Ascending aorta (tissue), 2 donors: ENCODE measurements at regions not wholly inside any gene's neighbourhood (a gene's known extent, or its start where the extent isn't known, plus 50 kb on each side); places are given as distances from the start of the nearest gene placed in this dataset.
"Not testable (repeated sequence)": the region's sequence is repeated elsewhere in the genome, so short reads cannot be mapped to it uniquely, and the experiment has no call there.

Experiments used
- DNase-seq, 2 donors: peaks; one replicate each; pipeline ENCODE4 v3.0.0-alpha.2; 2019; ENCODE audit warnings: low spot score in 2 of 2
- H3K27ac ChIP-seq, 2 donors: fragments of 200-600 bp; sonication (generic); one replicate each; pipeline ENCODE4 v1.5.1; 2016 to 2017; ENCODE audit warnings: mild to moderate bottlenecking in 1 of 2
- H3K27me3 ChIP-seq: fragments of 200-600 bp; sonication (generic); one replicate; pipeline ENCODE4 v1.5.1; 2017
- H3K36me3 ChIP-seq, 2 donors: fragments of 200-600 bp; sonication (generic); one replicate each; pipeline ENCODE4 v1.5.1; 2016
- H3K4me1 ChIP-seq, 2 donors: fragments of 200-600 bp; sonication (generic); one replicate each; pipeline ENCODE4 v1.5.1; 2016 to 2017; ENCODE audit warnings: mild to moderate bottlenecking in 1 of 2
- H3K4me3 ChIP-seq, 2 donors: fragments of 200-600 bp; sonication (generic); one replicate each; pipeline ENCODE4 v1.5.1; 2016 to 2017; ENCODE audit warnings: mild to moderate bottlenecking in 1 of 2
- H3K9me3 ChIP-seq, 2 donors: fragments of 200-600 bp; sonication (generic); one replicate each; pipeline ENCODE4 v1.5.1; 2016
- intact Hi-C: fragments of 100-400 bp; cut with DNase I; formaldehyde crosslinking; loops from one replicate; pipeline ENCODE4 v1.15.1; 2023
- TF ChIP-seq, protein P1 (sequence below), 3 experiments: fragments of 200-600 bp in 2 of 3; fragments of 450-650 bp in 1 of 3; sonication (generic) in 2 of 3; IDR thresholded peaks; one replicate each; pipeline ENCODE4 v1.5.1; 2016 to 2019; ENCODE audit warnings: antibody characterized with exemption in 3 of 3, mild to moderate bottlenecking in 1 of 3, moderate library complexity in 1 of 3

DNA sequence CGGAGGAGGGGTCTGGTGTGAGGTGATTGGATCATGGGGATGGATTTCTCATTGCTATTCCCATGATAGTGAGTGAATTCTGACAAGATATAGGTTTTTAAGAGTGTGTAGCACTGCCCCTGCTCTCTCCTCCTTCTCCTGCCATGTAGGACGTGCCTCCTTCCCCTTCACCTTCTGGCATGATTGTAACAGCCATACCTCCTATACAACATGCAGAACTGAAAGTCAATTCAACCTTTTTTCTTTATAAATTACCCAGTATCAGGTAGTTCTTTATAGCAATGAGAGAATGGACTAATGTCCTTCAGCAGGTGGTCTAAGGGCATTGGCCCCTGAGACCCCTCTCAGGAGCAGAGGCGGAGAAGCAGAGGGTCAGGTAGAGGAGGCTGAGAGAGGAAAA lies 168.7 kb upstream of the ETV3 start:
- TF ChIP-seq, protein P1, sequence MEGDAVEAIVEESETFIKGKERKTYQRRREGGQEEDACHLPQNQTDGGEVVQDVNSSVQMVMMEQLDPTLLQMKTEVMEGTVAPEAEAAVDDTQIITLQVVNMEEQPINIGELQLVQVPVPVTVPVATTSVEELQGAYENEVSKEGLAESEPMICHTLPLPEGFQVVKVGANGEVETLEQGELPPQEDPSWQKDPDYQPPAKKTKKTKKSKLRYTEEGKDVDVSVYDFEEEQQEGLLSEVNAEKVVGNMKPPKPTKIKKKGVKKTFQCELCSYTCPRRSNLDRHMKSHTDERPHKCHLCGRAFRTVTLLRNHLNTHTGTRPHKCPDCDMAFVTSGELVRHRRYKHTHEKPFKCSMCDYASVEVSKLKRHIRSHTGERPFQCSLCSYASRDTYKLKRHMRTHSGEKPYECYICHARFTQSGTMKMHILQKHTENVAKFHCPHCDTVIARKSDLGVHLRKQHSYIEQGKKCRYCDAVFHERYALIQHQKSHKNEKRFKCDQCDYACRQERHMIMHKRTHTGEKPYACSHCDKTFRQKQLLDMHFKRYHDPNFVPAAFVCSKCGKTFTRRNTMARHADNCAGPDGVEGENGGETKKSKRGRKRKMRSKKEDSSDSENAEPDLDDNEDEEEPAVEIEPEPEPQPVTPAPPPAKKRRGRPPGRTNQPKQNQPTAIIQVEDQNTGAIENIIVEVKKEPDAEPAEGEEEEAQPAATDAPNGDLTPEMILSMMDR (IDR thresholded peaks at IDR 0.05), result no peak
- DNase-seq, result no peak
- intact Hi-C loops, result no loop called here

DNA sequence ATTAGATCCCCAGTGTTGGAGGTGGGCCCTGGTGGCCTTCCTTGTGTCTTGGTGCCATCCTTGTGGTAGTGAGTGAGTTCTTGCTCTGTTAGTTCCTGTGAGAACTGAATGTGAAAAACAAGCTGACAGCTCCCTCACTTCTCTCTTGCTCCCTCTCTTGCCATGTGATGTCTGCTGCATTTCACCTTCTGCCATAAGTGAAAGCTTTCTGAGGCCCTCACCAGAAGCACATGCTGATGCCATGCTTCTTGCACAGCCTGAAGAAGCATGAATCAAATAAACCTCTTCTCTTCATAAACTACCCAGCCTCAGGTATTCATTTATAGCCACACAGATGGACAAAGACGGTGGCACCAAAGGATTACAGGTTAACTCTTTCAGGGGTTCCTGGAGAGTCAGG lies 166.1 kb upstream of the ETV3 start:
- TF ChIP-seq, protein P1 (IDR thresholded peaks at IDR 0.05), result no peak
- H3K4me3 ChIP-seq, result no peak overlapping the region
- no peak for DNase-seq
- no peaks in the 10 kb centered on the region for H3K4me1 ChIP-seq
- intact Hi-C loops, result no loop called here
- H3K9me3 ChIP-seq, result no peaks in the 10 kb centered on the region
- no peaks in the 10 kb centered on the region for H3K36me3 ChIP-seq
- H3K27me3 ChIP-seq, result no peaks in the 10 kb centered on the region
- no peak overlapping the region for H3K27ac ChIP-seq

More for the DNA sequence above, 168.7 kb upstream of the ETV3 start:
- Histone ChIP-seq H3K4me1 (no peaks in the 10 kb centered on the region), H3K36me3 (no peaks in the 10 kb centered on the region), H3K4me3 (no peak overlapping the region), H3K27me3 (no peaks in the 10 kb centered on the region), H3K9me3 (no peaks in the 10 kb centered on the region), H3K27ac (no peak overlapping the region)

DNA sequence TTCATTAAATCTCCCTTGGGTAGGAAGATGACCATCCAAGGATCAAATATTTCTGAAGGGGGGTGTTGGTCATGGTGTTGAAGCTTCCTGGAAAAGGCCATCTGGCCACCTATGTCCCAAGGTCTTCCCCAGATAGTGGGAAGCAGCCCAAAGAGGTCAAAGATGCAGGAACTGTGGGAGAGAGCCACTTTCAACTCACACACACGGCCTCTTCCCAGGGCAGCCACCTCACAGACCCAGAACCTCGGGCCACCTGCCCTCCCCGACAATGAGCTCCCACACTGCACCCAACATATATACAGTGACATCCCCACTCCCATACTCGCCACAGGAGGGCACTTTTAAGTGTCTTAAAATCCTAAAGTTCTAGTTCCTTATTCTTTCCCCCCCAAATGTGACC lies 164.5 kb upstream of the ETV3 start:
- no peak for DNase-seq
- Histone ChIP-seq H3K4me3 (no peak overlapping the region), H3K36me3 (no peaks in the 10 kb centered on the region), H3K27me3 (no peaks in the 10 kb centered on the region), H3K27ac (no peak overlapping the region), H3K9me3 (no peaks in the 10 kb centered on the region), H3K4me1 (no peaks in the 10 kb centered on the region)
- TF ChIP-seq, protein P1 (IDR thresholded peaks at IDR 0.05), result no peak
- intact Hi-C loops, result no loop called here

DNA sequence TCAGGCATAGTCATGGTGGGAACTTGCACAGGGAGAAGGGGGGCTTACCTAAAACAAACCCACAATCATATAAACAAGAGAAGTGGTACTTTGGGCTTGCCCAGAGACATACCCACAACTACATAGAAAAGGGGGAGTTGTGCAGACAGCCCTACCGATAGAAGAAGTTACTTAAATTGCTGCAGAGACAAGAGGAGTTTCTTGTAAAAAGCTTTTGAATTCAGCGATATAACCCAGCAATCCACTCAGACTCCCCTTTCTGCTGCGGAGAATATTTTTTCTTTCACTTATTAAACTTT lies 164.0 kb upstream of the ETV3 start:
- H3K27ac ChIP-seq, result no peak overlapping the region
- TF ChIP-seq, protein P1 (IDR thresholded peaks at IDR 0.05), result no peak
- no peaks in the 10 kb centered on the region for H3K9me3 ChIP-seq
- intact Hi-C loops, result no loop called here
- no peak overlapping the region for H3K4me3 ChIP-seq
- no peaks in the 10 kb centered on the region for H3K36me3 ChIP-seq
- DNase-seq, result no peak
- H3K4me1 ChIP-seq, result no peaks in the 10 kb centered on the region
- no peaks in the 10 kb centered on the region for H3K27me3 ChIP-seq

DNA sequence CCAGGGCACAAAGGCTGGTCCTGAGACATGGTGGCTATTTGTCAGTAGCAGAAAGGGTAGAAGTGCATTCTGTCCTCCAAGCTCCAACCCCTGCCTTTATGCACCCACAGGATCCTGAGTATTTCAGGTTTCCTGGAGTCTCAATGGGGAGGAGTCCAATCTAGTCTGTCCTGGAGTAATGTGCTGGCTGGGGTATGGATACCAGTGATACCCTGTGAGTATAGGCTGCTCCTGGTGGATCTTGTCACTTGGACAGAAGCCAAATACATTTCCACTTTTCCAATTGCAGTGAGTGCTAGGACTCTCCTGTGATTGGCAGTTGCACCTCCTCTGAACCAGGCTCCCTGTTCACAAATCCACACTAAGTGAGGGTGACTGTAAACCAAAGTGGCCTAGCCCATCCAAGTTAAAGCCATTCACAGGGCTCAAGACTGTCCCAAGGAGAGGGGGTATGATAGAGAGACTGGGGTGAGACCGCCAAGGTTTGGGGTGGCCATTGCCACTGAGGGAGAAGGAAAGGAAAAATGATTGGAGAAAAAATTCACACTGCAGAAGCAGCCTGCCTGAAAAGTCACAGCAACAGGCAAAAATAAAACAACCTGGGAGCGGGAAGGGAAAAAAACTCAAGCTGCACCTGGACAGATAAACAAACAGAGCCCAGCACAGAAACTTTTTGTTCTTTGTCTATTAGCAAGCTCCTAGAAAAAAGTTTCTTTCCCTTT lies 163.4 kb upstream of the ETV3 start:
- intact Hi-C loops, result no loop called here
- Histone ChIP-seq H3K9me3 (no peaks in the 10 kb centered on the region), H3K4me3 (no peak overlapping the region), H3K36me3 (no peaks in the 10 kb centered on the region), H3K27ac (no peak overlapping the region), H3K27me3 (no peaks in the 10 kb centered on the region), H3K4me1 (no peaks in the 10 kb centered on the region)
- TF ChIP-seq, protein P1 (IDR thresholded peaks at IDR 0.05), result no peak
- DNase-seq, result no peak

DNA sequence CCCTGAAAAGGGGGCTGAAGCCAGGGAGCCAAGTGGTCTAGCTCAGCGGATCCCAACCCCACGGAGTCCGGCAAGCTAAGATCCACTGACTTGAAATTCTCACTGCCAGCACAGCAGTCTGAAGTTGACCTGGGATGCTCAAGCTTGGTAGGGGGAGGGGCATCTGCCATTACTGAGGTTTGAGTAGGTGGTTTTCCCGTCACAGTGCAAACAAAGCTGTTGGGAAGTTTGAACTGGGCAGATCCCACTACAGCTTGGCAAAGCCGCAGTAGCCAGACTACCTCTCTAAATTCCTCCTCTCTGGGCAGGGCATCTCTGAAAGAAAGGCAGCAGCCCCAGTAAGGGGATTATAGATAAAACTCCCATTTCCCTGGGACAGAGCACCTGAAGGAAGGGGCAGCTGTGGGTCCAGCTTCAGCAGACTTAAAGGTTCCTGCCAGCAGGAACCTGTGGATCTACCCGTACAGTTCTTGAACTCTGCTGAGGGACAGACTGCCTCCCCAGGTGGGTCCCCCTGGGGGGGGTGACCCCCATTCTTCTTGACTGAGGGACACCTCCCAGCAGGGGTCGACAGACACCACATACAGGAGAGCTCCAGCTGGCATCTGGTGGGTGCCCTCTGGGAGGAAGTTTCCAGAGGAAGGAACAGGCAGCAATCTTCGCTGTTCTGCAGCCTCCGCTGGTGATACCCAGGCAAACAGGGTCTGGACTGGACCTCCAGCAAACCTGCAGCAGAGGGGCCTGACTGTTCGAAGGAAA lies 156.4 kb upstream of the ETV3 start:
- DNase-seq, H3K9me3 ChIP-seq, H3K27ac ChIP-seq, H3K4me1 ChIP-seq, H3K4me3 ChIP-seq, H3K27me3 ChIP-seq, intact Hi-C loops, H3K36me3 ChIP-seq: not testable (repeated sequence)
